ENCODE measurements at regions not wholly inside any gene's neighbourhood (a gene's known extent, or its start where the extent isn't known, plus 50 kb on each side); places are given as distances from the start of the nearest gene placed in this dataset.

DNA sequence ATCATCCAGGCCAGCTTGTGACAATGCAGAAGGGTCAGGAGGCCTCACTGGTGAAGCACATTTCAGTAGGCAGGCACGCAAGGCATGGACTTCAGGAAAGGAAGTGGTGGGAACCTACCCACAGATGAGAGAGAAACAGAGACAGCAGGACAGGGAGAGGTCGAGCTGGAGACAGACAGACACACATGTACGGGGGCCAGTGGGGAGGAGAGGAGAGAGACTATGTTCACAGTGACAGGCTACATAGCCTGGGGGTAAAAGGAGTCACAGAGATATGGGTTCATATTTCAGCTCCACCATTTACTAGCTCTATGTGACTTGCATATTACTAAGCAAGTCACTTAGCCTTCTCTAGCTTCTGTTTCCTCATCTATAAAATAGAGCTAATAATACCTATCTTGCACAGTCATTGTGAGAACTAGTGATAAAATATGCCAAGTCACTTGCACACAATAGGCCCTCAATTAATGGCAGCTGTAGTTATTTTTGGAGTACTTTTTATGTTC is 91.1 kb upstream of the FUT8 start:
- TF ChIP-seq POLR2A (IDR thresholded peaks at IDR 0.05) (no peak), CTCF (IDR thresholded peaks at IDR 0.05) (no peak)

All from body of pancreas (tissue), 4 donors.